Endothelial cell of umbilical vein (primary cell): ENCODE measurements at regions not wholly inside any gene's neighbourhood (a gene's known extent, or its start where the extent isn't known, plus 50 kb on each side); places are given as distances from the start of the nearest gene placed in this dataset.

ENCODE experiments used
- BruUV-seq: library from RNA; stranded (reverse); fragments of 400-500 nt; replicated peaks from 2 replicates; lab custom pipeline; 2021; lab: Mats Ljungman, UMichigan
- CTCF ChIA-PET: fragments of 300-600, 350-600 bp; sonication (Branson Sonifier 250); formaldehyde crosslinking; loops from one replicate; lab custom pipeline; 2021; ENCODE audit warnings: antibody characterized with exemption, inconsistent platforms; lab: Charles Lee
- POLR2A ChIA-PET: fragments of 300-600, 350-600 bp; sonication (Branson Sonifier 250); formaldehyde crosslinking; loops from one replicate; lab custom pipeline; 2021; ENCODE audit warnings: antibody characterized with exemption, inconsistent platforms; lab: Charles Lee
- DNase-seq: peaks from one replicate; pipeline ENCODE4 v3.0.0-alpha.2; 2011; ENCODE audit warnings: low read depth, low spot score
- FAIRE-seq: peaks from 2 replicates; lab custom pipeline; 2011; peaks lifted over from hg19 to GRCh38; lab: Jason Lieb, UNC
- H2AFZ ChIP-seq: 2 replicates; pipeline ENCODE4 v1.6.0; 2012; ENCODE audit warnings: low read depth, low read length, control low read depth, inconsistent platforms
- H3K27ac ChIP-seq: 2 replicates; pipeline ENCODE4 v1.5.1; 2011; ENCODE audit warnings: low read depth, mild to moderate bottlenecking, control low read depth, low read length, moderate library complexity; ENCODE audit not compliant: insufficient read depth
- H3K27me3 ChIP-seq, 2 experiments: 2 replicates each; pipeline versions ENCODE4 v1.6.0 to v1.6.1; 2011; ENCODE audit warnings: low read length in 2 of 2, mixed read lengths in 1 of 2; ENCODE audit not compliant: control insufficient read depth in 2 of 2, insufficient read depth in 2 of 2
- H3K36me3 ChIP-seq, 2 experiments: 2 replicates in 1 of 2; 3 replicates in 1 of 2; pipeline ENCODE4 v1.5.1; 2011; ENCODE audit warnings: low read length in 2 of 2, mild to moderate bottlenecking in 1 of 2, moderate library complexity in 1 of 2; ENCODE audit not compliant: control insufficient read depth in 2 of 2, insufficient read depth in 2 of 2; ENCODE audit errors: extremely low read depth in 1 of 2
- H3K4me1 ChIP-seq: 3 replicates; pipeline ENCODE4 v1.5.1; 2011; ENCODE audit warnings: mild to moderate bottlenecking, low read length; ENCODE audit not compliant: control insufficient read depth, insufficient read depth; ENCODE audit errors: extremely low read depth
- H3K4me2 ChIP-seq: 2 replicates; pipeline ENCODE4 v1.6.1; 2011; ENCODE audit warnings: low read length, control low read depth, mixed read lengths; ENCODE audit not compliant: insufficient read depth
- H3K4me3 ChIP-seq, 3 experiments: fragments of 200-600 bp in 1 of 3; sonication (generic), shearing (Covaris generic) in 1 of 3; replicated peaks in 1 of 3; 2 replicates each; pipeline ENCODE4 v1.5.1; 2011 to 2016; ENCODE audit warnings: control low read depth in 3 of 3, low read length in 3 of 3, mild to moderate bottlenecking in 2 of 3, inconsistent platforms in 1 of 3, low read depth in 1 of 3, moderate library complexity in 1 of 3; ENCODE audit not compliant: insufficient read depth in 1 of 3
- H3K79me2 ChIP-seq: 2 replicates; pipeline ENCODE4 v1.6.0; 2012; ENCODE audit warnings: low read length, inconsistent platforms; ENCODE audit not compliant: control insufficient read depth, insufficient read depth
- H3K9ac ChIP-seq: replicated peaks from 2 replicates; pipeline ENCODE3; 2011; ENCODE audit warnings: low read length, control low read depth; ENCODE audit not compliant: insufficient read depth; ENCODE audit errors: extremely low read depth
- H3K9me1 ChIP-seq: replicated peaks from 3 replicates; pipeline ENCODE4 v1.6.0; 2011; ENCODE audit warnings: mild to moderate bottlenecking, low read length; ENCODE audit not compliant: control insufficient read depth, insufficient read depth; ENCODE audit errors: extremely low read depth
- H3K9me3 ChIP-seq: replicated peaks from 2 replicates; pipeline ENCODE4 v1.5.1; 2012; ENCODE audit warnings: low read length, inconsistent platforms; ENCODE audit not compliant: control insufficient read depth, insufficient read depth
- H4K20me1 ChIP-seq: replicated peaks from 2 replicates; pipeline ENCODE3; 2011; ENCODE audit warnings: mild to moderate bottlenecking, low read length; ENCODE audit not compliant: control insufficient read depth, insufficient read depth; ENCODE audit errors: extremely low read depth
- EZH2 ChIP-seq: IDR thresholded peaks from 2 replicates; pipeline ENCODE4 v1.6.1; 2012; ENCODE audit warnings: borderline replicate concordance, low read depth, mild to moderate bottlenecking, moderate library complexity, low read length, inconsistent platforms; ENCODE audit not compliant: severe bottlenecking
- FOS ChIP-seq: IDR thresholded peaks from 2 replicates; pipeline ENCODE4 v1.6.1; 2011; ENCODE audit warnings: mild to moderate bottlenecking, low read length, moderate library complexity, borderline replicate concordance; ENCODE audit not compliant: insufficient read depth
- GATA2 ChIP-seq: IDR thresholded peaks from 2 replicates; pipeline ENCODE4 v1.7.0; 2011; ENCODE audit warnings: low read depth, mild to moderate bottlenecking, moderate library complexity, mixed read lengths, low read length; ENCODE audit not compliant: insufficient read length, insufficient read depth
- JUN ChIP-seq: IDR thresholded peaks from 2 replicates; pipeline ENCODE4 v1.6.1; 2011; ENCODE audit warnings: borderline replicate concordance, low read depth; ENCODE audit not compliant: insufficient read length, insufficient read depth
- MYC ChIP-seq: IDR thresholded peaks from one replicate; pipeline ENCODE4 v1.6.1; 2011; ENCODE audit warnings: mild to moderate bottlenecking, low read depth, low read length
- POLR2A ChIP-seq: IDR thresholded peaks from 2 replicates; pipeline ENCODE4 v1.6.1; 2012; ENCODE audit warnings: low read depth, mild to moderate bottlenecking, control low read depth, low read length
- POLR2AphosphoS5 ChIP-seq: IDR thresholded peaks from 2 replicates; pipeline ENCODE4 v1.6.1; 2012; ENCODE audit warnings: low read depth, mild to moderate bottlenecking, control low read depth, low read length, moderate library complexity; ENCODE audit not compliant: insufficient read depth
- dilution Hi-C: fragments of 300-500 bp; cut with MboI; formaldehyde crosslinking; loops from one replicate; pipeline ENCODE4 v1.15.0; 2019; ENCODE audit warnings: low sequenced_read_pairs; ENCODE audit not compliant: extremely low pct_ligation_motif_present
- intact Hi-C: fragments of 100-400 bp; cut with micrococcal nuclease; formaldehyde crosslinking; loops from one replicate; pipeline ENCODE4 v1.10.0; 2022
- TF ChIP-seq, protein P1 (sequence below), 2 donors: IDR thresholded peaks; 1 replicate in 1 of 2; 2 replicates in 1 of 2; pipeline ENCODE4 v1.5.1; 2011; ENCODE audit warnings: low read length in 2 of 2, mild to moderate bottlenecking in 2 of 2, moderate library complexity in 2 of 2, control low read depth in 1 of 2, inconsistent platforms in 1 of 2, low read depth in 1 of 2; ENCODE audit not compliant: insufficient read depth in 1 of 2; ENCODE audit errors: extremely low read depth in 1 of 2
- TF ChIP-seq, protein P2 (sequence below): IDR thresholded peaks from 2 replicates; pipeline ENCODE4 v1.6.1; 2011; ENCODE audit not compliant: insufficient read depth, insufficient read length

GRCh38 chr2:237022533-237022932 lies 63.2 kb upstream of the COPS8 start:
- Histone ChIP-seq H3K9ac (no peak overlapping the region), H3K27me3 (no peaks in the 10 kb centered on the region), H3K4me1 (peaks cover 5% of the 10 kb centered on the region), H3K27ac (no peak overlapping the region), H3K4me3 (no peak overlapping the region), H2AFZ (no peak overlapping the region), H3K9me3 (peaks cover 3% of the 10 kb centered on the region), H4K20me1 (no peaks in the 10 kb centered on the region), H3K79me2 (no peaks in the 10 kb centered on the region), H3K36me3 (no peaks in the 10 kb centered on the region), H3K9me1 (no peaks in the 10 kb centered on the region), H3K4me2 (no peak overlapping the region)
- FAIRE-seq (no peak), DNase-seq (no peak)
- dilution Hi-C loops (no loop called here), intact Hi-C loops (no loop called here)
- POLR2A ChIA-PET, result no interaction called here
- no peak for TF ChIP-seq JUN
- no peak for TF ChIP-seq GATA2
- no peak for TF ChIP-seq MYC
- TF ChIP-seq FOS, result no peak
- TF ChIP-seq POLR2A, result no peak
- no peak for TF ChIP-seq EZH2
- TF ChIP-seq, protein P1, sequence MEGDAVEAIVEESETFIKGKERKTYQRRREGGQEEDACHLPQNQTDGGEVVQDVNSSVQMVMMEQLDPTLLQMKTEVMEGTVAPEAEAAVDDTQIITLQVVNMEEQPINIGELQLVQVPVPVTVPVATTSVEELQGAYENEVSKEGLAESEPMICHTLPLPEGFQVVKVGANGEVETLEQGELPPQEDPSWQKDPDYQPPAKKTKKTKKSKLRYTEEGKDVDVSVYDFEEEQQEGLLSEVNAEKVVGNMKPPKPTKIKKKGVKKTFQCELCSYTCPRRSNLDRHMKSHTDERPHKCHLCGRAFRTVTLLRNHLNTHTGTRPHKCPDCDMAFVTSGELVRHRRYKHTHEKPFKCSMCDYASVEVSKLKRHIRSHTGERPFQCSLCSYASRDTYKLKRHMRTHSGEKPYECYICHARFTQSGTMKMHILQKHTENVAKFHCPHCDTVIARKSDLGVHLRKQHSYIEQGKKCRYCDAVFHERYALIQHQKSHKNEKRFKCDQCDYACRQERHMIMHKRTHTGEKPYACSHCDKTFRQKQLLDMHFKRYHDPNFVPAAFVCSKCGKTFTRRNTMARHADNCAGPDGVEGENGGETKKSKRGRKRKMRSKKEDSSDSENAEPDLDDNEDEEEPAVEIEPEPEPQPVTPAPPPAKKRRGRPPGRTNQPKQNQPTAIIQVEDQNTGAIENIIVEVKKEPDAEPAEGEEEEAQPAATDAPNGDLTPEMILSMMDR (IDR thresholded peaks at IDR 0.05; ENCODE audit: extremely low read depth in 1 of 2, insufficient read depth in 1 of 2, low read depth in 1 of 2, low read length in 2 of 2), result no peak
- no peak for TF ChIP-seq POLR2AphosphoS5
- TF ChIP-seq, protein P2, sequence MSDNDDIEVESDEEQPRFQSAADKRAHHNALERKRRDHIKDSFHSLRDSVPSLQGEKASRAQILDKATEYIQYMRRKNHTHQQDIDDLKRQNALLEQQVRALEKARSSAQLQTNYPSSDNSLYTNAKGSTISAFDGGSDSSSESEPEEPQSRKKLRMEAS, result no peak
- BruUV-seq, result no TSS peak
- CTCF ChIA-PET, result interaction anchor here (1.9 kb wide), 1 partner anchor 510 kb away, joined by 5 read pairs; no protein-coding TSS in a partner anchor
